Activated naive CD4-positive, alpha-beta T cell treated with anti-CD3 and anti-CD28 coated beads for 36 hours (primary cell): ENCODE measurements at regions not wholly inside any gene's neighbourhood (a gene's known extent, or its start where the extent isn't known, plus 50 kb on each side); places are given as distances from the start of the nearest gene placed in this dataset.

Experiments used
- CTCF ChIA-PET: fragments of 350-600 bp; sonication (Branson Sonifier 250); formaldehyde crosslinking; loops from one replicate; lab custom pipeline; 2021; ENCODE audit warnings: antibody characterized with exemption; lab: Charles Lee
- DNase-seq: peaks from one replicate; pipeline ENCODE4 v3.0.0-alpha.2; 2020
- H3K27ac Mint-ChIP-seq: one replicate; pipeline ENCODE4 v1.8.0; 2021; ENCODE audit warnings: mild to moderate bottlenecking, mixed read lengths
- H3K27me3 Mint-ChIP-seq: one replicate; pipeline ENCODE4 v1.8.0; 2021; ENCODE audit warnings: low read depth, mixed read lengths
- H3K36me3 Mint-ChIP-seq: one replicate; pipeline ENCODE4 v1.8.0; 2021; ENCODE audit warnings: low read depth, mixed read lengths
- H3K4me1 Mint-ChIP-seq: one replicate; pipeline ENCODE4 v1.8.0; 2021; ENCODE audit warnings: low read depth, mixed read lengths
- H3K4me3 Mint-ChIP-seq: one replicate; pipeline ENCODE4 v1.8.0; 2021; ENCODE audit warnings: mild to moderate bottlenecking, moderate library complexity, mixed read lengths
- H3K9me3 Mint-ChIP-seq: one replicate; pipeline ENCODE4 v1.8.0; 2021; ENCODE audit warnings: mixed read lengths
- intact Hi-C: fragments of 100-400 bp; cut with micrococcal nuclease; formaldehyde crosslinking; loops from one replicate; pipeline ENCODE4 v1.15.1; 2023

GRCh38 chr4:128355305-128355704 is 67.7 kb upstream of the PGRMC2 start:
- Mint-ChIP-seq H3K4me3 (no peak overlapping the region), H3K36me3 (peaks cover 3% of the 10 kb centered on the region), H3K4me1 (peaks cover 5% of the 10 kb centered on the region), H3K9me3 (no peaks in the 10 kb centered on the region), H3K27ac (no peak overlapping the region), H3K27me3 (no peaks in the 10 kb centered on the region)
- CTCF ChIA-PET: no interaction called here
- DNase-seq: no peak
- intact Hi-C loops: no loop called here

GRCh38 chr4:128354205-128354821 is 66.7 kb upstream of the PGRMC2 start:
- H3K27ac Mint-ChIP-seq: no peak overlapping the region
- no peaks in the 10 kb centered on the region for H3K27me3 Mint-ChIP-seq
- H3K4me1 Mint-ChIP-seq: peaks cover 5% of the 10 kb centered on the region
- H3K9me3 Mint-ChIP-seq: no peaks in the 10 kb centered on the region
- CTCF ChIA-PET: no interaction called here
- H3K36me3 Mint-ChIP-seq: peaks cover 3% of the 10 kb centered on the region
- intact Hi-C loops: no loop called here
- DNase-seq: no peak
- no peak overlapping the region for H3K4me3 Mint-ChIP-seq

GRCh38 chr4:128353791-128354190 is 66.2 kb upstream of the PGRMC2 start:
- no peak overlapping the region for H3K4me3 Mint-ChIP-seq
- H3K27ac Mint-ChIP-seq: no peak overlapping the region
- H3K36me3 Mint-ChIP-seq: peaks cover 3% of the 10 kb centered on the region
- no peaks in the 10 kb centered on the region for H3K9me3 Mint-ChIP-seq
- CTCF ChIA-PET: no interaction called here
- no peak for DNase-seq
- H3K27me3 Mint-ChIP-seq: no peaks in the 10 kb centered on the region
- H3K4me1 Mint-ChIP-seq: peaks cover 3% of the 10 kb centered on the region
- intact Hi-C loops: no loop called here

- no peaks in the 10 kb centered on the region for H3K9me3 Mint-ChIP-seq
- H3K27ac Mint-ChIP-seq: no peak overlapping the region
- no peaks in the 10 kb centered on the region for H3K4me1 Mint-ChIP-seq
- no peaks in the 10 kb centered on the region for H3K36me3 Mint-ChIP-seq
- no peak for DNase-seq
- H3K4me3 Mint-ChIP-seq: no peak overlapping the region
- intact Hi-C loops: no loop called here
- no peaks in the 10 kb centered on the region for H3K27me3 Mint-ChIP-seq
- CTCF ChIA-PET: no interaction called here
These were observed 63.9 kb upstream of the PGRMC2 start for GRCh38 chr4:128351502-128351901.

- Mint-ChIP-seq H3K4me1 (no peaks in the 10 kb centered on the region), H3K9me3 (no peaks in the 10 kb centered on the region), H3K27ac (no peak overlapping the region), H3K27me3 (no peaks in the 10 kb centered on the region), H3K36me3 (peaks cover 5% of the 10 kb centered on the region), H3K4me3 (no peak overlapping the region)
- DNase-seq: no peak
- CTCF ChIA-PET: no interaction called here
- intact Hi-C loops: no loop called here
These were observed 62.9 kb upstream of the PGRMC2 start for GRCh38 chr4:128350449-128351045.

GRCh38 chr4:128349921-128350320 is 62.3 kb upstream of the PGRMC2 start:
- Mint-ChIP-seq H3K27me3 (no peaks in the 10 kb centered on the region), H3K36me3 (peaks cover 5% of the 10 kb centered on the region), H3K4me3 (no peak overlapping the region), H3K27ac (no peak overlapping the region), H3K4me1 (no peaks in the 10 kb centered on the region), H3K9me3 (no peaks in the 10 kb centered on the region)
- CTCF ChIA-PET: no interaction called here
- intact Hi-C loops: no loop called here
- DNase-seq: no peak

- no peak for DNase-seq
- Mint-ChIP-seq H3K27ac (no peak overlapping the region), H3K27me3 (no peaks in the 10 kb centered on the region), H3K36me3 (peaks cover 5% of the 10 kb centered on the region), H3K9me3 (no peaks in the 10 kb centered on the region), H3K4me3 (no peak overlapping the region), H3K4me1 (no peaks in the 10 kb centered on the region)
- CTCF ChIA-PET: no interaction called here
- intact Hi-C loops: no loop called here
These were observed 60.5 kb upstream of the PGRMC2 start for GRCh38 chr4:128347930-128348660.

GRCh38 chr4:128347175-128347868 is 59.7 kb upstream of the PGRMC2 start:
- intact Hi-C loops: no loop called here
- H3K27me3 Mint-ChIP-seq: no peaks in the 10 kb centered on the region
- no peak overlapping the region for H3K4me3 Mint-ChIP-seq
- H3K9me3 Mint-ChIP-seq: no peaks in the 10 kb centered on the region
- H3K4me1 Mint-ChIP-seq: no peaks in the 10 kb centered on the region
- peaks cover 5% of the 10 kb centered on the region for H3K36me3 Mint-ChIP-seq
- CTCF ChIA-PET: no interaction called here
- H3K27ac Mint-ChIP-seq: no peak overlapping the region
- no peak for DNase-seq

- CTCF ChIA-PET: no interaction called here
- no peak overlapping the region for H3K27ac Mint-ChIP-seq
- intact Hi-C loops: no loop called here
- H3K4me3 Mint-ChIP-seq: no peak overlapping the region
- no peaks in the 10 kb centered on the region for H3K9me3 Mint-ChIP-seq
- H3K27me3 Mint-ChIP-seq: no peaks in the 10 kb centered on the region
- H3K36me3 Mint-ChIP-seq: peaks cover 5% of the 10 kb centered on the region
- no peak for DNase-seq
- H3K4me1 Mint-ChIP-seq: no peaks in the 10 kb centered on the region
These were observed 58.6 kb upstream of the PGRMC2 start for GRCh38 chr4:128346054-128346716.

- H3K27me3 Mint-ChIP-seq: no peaks in the 10 kb centered on the region
- H3K4me1 Mint-ChIP-seq: no peaks in the 10 kb centered on the region
- intact Hi-C loops: no loop called here
- no peak overlapping the region for H3K27ac Mint-ChIP-seq
- H3K4me3 Mint-ChIP-seq: no peak overlapping the region
- no peak for DNase-seq
- CTCF ChIA-PET: no interaction called here
- H3K9me3 Mint-ChIP-seq: no peaks in the 10 kb centered on the region
- peaks cover 5% of the 10 kb centered on the region for H3K36me3 Mint-ChIP-seq
These were observed 58.0 kb upstream of the PGRMC2 start for GRCh38 chr4:128345650-128346049.

- Mint-ChIP-seq H3K4me1 (no peaks in the 10 kb centered on the region), H3K9me3 (no peaks in the 10 kb centered on the region), H3K4me3 (no peak overlapping the region), H3K36me3 (peaks cover 5% of the 10 kb centered on the region), H3K27ac (no peak overlapping the region), H3K27me3 (no peaks in the 10 kb centered on the region)
- CTCF ChIA-PET: interaction anchor here (1.4 kb wide), 1 partner anchor 13 kb away, joined by 3 read pairs; no protein-coding TSS in a partner anchor
- no peak for DNase-seq
- intact Hi-C loops: no loop called here
These were observed 55.1 kb upstream of the PGRMC2 start for GRCh38 chr4:128342762-128343161.

GRCh38 chr4:128341634-128342033 is 54.0 kb upstream of the PGRMC2 start:
- DNase-seq: no peak
- intact Hi-C loops: no loop called here
- no peaks in the 10 kb centered on the region for H3K4me1 Mint-ChIP-seq
- H3K36me3 Mint-ChIP-seq: peaks cover 5% of the 10 kb centered on the region
- CTCF ChIA-PET: no interaction called here
- no peaks in the 10 kb centered on the region for H3K27me3 Mint-ChIP-seq
- H3K9me3 Mint-ChIP-seq: no peaks in the 10 kb centered on the region
- no peak overlapping the region for H3K27ac Mint-ChIP-seq
- H3K4me3 Mint-ChIP-seq: no peak overlapping the region
